ENCODE measurements at regions not wholly inside any gene's neighbourhood (a gene's known extent, or its start where the extent isn't known, plus 50 kb on each side); places are given as distances from the start of the nearest gene placed in this dataset.
A peak's percentile ranks its signal among the peaks of the same experiment; 100 is the strongest.

GRCh38 chr9:126036881-126037291 lies 289.7 kb downstream of the PBX3 start:
- Histone ChIP-seq H3K27ac (no peak overlapping the region), H3K27me3 (no peaks in the 10 kb centered on the region), H3K36me3 (replicated peaks in 1 of 2) (no peaks in the 10 kb centered on the region), H3K9me3 (replicated peaks in 1 of 3) (no peaks in the 10 kb centered on the region), H3K4me3 (no peak overlapping the region), H3K4me1 (replicated peaks in 1 of 2) (peaks cover 0 to 4% of the 10 kb centered on the region in 2 donors)
- 15 to 31% (median 27%) methylated on average over 14 to 19 of the region's 19 CpGs for WGBS, 4 donors
- intact Hi-C loops (cut with DNase I) = no loop called here
- TF ChIP-seq CTCF (IDR thresholded peaks at IDR 0.05) = no peak
- no peak for TF ChIP-seq POLR2A (IDR thresholded peaks at IDR 0.05)
- peak in 1 of 7 donors; percentile 16 for DNase-seq

GRCh38 chr9:126038790-126039189 lies 287.8 kb upstream of the MVB12B start:
- no peaks in the 10 kb centered on the region for H3K9me3 ChIP-seq (replicated peaks in 1 of 3)
- DNase-seq = no peak
- WGBS, 4 donors = 83 to 92% (median 87%) methylated on average over 6 of the region's 6 CpGs
- H3K4me3 ChIP-seq = no peak overlapping the region
- intact Hi-C loops (cut with DNase I) = no loop called here
- H3K27ac ChIP-seq = no peak overlapping the region
- no peaks in the 10 kb centered on the region for H3K27me3 ChIP-seq
- H3K36me3 ChIP-seq (replicated peaks in 1 of 2) = no peaks in the 10 kb centered on the region
- H3K4me1 ChIP-seq (replicated peaks in 1 of 2) = peaks cover 0 to 4% of the 10 kb centered on the region in 2 donors
- TF ChIP-seq POLR2A (IDR thresholded peaks at IDR 0.05) (no peak), CTCF (IDR thresholded peaks at IDR 0.05) (no peak)

- 58 to 69% (median 64%) methylated on average over 4 of the region's 4 CpGs for WGBS, 4 donors
- TF ChIP-seq CTCF (IDR thresholded peaks at IDR 0.05) (no peak), POLR2A (IDR thresholded peaks at IDR 0.05) (no peak)
- DNase-seq = no peak
- intact Hi-C loops (cut with DNase I) = no loop called here
- Histone ChIP-seq H3K9me3 (replicated peaks in 1 of 3) (peaks cover 0 to 9% (median 0%) of the 10 kb centered on the region in 3 donors), H3K4me3 (no peak overlapping the region), H3K27ac (no peak overlapping the region), H3K36me3 (replicated peaks in 1 of 2) (no peaks in the 10 kb centered on the region), H3K27me3 (no peaks in the 10 kb centered on the region), H3K4me1 (replicated peaks in 1 of 2) (no peaks in the 10 kb centered on the region)
These were observed 282.9 kb upstream of the MVB12B start for GRCh38 chr9:126043681-126044080.

GRCh38 chr9:126049088-126049487 lies 277.5 kb upstream of the MVB12B start:
- TF ChIP-seq POLR2A (IDR thresholded peaks at IDR 0.05) = no peak
- TF ChIP-seq CTCF (IDR thresholded peaks at IDR 0.05) = no peak
- H3K36me3 ChIP-seq (replicated peaks in 1 of 2) = no peaks in the 10 kb centered on the region
- no peak for DNase-seq
- intact Hi-C loops (cut with DNase I) = no loop called here
- no peak overlapping the region for H3K4me3 ChIP-seq
- WGBS, 4 donors = 70 to 80% (median 74%) methylated on average over 1 to 8 of the region's 8 CpGs
- no peaks in the 10 kb centered on the region for H3K4me1 ChIP-seq (replicated peaks in 1 of 2)
- H3K27me3 ChIP-seq = no peaks in the 10 kb centered on the region
- no peak overlapping the region for H3K27ac ChIP-seq
- peaks cover 0 to 9% (median 0%) of the 10 kb centered on the region in 3 donors for H3K9me3 ChIP-seq (replicated peaks in 1 of 3)
